ENCODE measurements at regions not wholly inside any gene's neighbourhood (a gene's known extent, or its start where the extent isn't known, plus 50 kb on each side); places are given as distances from the start of the nearest gene placed in this dataset.

DNA sequence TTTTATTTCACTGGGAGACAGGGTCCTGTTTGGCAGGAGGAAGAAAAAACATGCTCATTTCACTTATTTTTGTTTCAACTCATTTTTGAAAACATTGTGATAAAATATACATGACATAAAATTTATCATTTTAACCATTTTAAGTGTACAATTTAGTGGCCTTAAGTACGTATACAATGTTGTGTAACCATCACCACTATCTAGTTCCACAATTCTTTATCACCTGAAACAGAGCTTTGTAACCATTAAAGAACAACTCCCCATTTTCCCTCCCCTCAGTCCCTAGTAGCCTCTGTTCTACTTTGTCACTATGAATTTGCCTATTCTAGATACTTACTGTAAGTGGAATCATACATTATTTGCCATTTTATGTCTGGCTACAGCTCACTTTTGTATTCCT, 143.8 kb downstream of the GPAT3 start:
- TF ChIP-seq, protein P1, sequence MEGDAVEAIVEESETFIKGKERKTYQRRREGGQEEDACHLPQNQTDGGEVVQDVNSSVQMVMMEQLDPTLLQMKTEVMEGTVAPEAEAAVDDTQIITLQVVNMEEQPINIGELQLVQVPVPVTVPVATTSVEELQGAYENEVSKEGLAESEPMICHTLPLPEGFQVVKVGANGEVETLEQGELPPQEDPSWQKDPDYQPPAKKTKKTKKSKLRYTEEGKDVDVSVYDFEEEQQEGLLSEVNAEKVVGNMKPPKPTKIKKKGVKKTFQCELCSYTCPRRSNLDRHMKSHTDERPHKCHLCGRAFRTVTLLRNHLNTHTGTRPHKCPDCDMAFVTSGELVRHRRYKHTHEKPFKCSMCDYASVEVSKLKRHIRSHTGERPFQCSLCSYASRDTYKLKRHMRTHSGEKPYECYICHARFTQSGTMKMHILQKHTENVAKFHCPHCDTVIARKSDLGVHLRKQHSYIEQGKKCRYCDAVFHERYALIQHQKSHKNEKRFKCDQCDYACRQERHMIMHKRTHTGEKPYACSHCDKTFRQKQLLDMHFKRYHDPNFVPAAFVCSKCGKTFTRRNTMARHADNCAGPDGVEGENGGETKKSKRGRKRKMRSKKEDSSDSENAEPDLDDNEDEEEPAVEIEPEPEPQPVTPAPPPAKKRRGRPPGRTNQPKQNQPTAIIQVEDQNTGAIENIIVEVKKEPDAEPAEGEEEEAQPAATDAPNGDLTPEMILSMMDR (IDR thresholded peaks at IDR 0.05; ENCODE audit: insufficient read depth, low read length, poor library complexity, severe bottlenecking) = no peak
- DNase-seq (ENCODE audit: extremely low read depth, insufficient read length) = no peak
- no peak overlapping the region for H3K4me3 ChIP-seq (replicated peaks; ENCODE audit: low read depth, low read length)
- H3K27me3 ChIP-seq (replicated peaks; ENCODE audit: control insufficient read depth, insufficient read depth, low read length) = no peaks in the 10 kb centered on the region; the same call in 1 of the 2 replicates
- H3K36me3 ChIP-seq (ENCODE audit: control insufficient read depth, insufficient read depth, low read length) = no peaks in the 10 kb centered on the region

DNA sequence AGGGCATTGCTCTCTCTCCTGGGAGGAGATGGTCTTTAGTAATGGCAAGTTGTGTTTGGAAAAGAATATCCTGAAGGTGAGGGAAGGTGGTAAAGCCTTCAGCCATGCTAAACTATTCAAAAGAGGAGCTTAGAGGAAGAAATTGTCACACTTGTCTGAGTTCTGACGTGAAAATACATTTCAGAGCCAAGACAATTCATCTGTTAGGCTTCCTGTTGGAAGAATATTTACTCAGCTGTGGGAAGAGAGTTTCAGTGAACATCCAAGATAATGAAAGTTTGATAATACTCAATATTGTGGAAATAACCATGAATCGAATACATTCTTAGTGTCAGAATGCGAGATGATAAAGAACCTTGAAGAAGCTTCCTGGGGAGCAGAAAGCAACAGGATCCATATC, 143.3 kb downstream of the GPAT3 start:
- no peak overlapping the region for H3K4me3 ChIP-seq (replicated peaks; ENCODE audit: low read depth, low read length)
- TF ChIP-seq, protein P1 (IDR thresholded peaks at IDR 0.05; ENCODE audit: insufficient read depth, low read length, poor library complexity, severe bottlenecking) = no peak
- H3K27me3 ChIP-seq (replicated peaks; ENCODE audit: control insufficient read depth, insufficient read depth, low read length) = no peaks in the 10 kb centered on the region; the same call in 1 of the 2 replicates
- no peaks in the 10 kb centered on the region for H3K36me3 ChIP-seq (ENCODE audit: control insufficient read depth, insufficient read depth, low read length)
- DNase-seq (ENCODE audit: extremely low read depth, insufficient read length) = no peak

DNA sequence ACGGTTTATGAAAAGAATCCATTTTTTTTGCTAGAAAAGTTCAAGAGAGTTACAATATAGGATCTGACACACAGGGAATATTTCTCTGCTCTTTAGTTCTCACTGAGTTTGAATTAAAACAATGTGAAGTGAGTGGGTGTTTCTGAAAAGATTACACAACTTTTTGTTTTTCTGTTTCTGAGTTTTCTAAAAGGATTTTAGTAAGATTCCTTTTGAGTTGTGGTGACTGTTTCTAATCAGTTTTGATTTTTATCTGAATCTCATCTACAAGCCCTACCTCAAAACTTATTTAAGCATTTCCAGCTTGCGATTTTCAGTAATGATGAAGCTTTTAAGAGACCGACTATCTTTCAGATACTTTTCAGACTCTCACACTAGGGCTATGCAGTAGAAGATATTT, 141.7 kb downstream of the GPAT3 start:
- DNase-seq (ENCODE audit: extremely low read depth, insufficient read length) = no peak
- no peaks in the 10 kb centered on the region; the same call in 1 of the 2 replicates for H3K27me3 ChIP-seq (replicated peaks; ENCODE audit: control insufficient read depth, insufficient read depth, low read length)
- H3K36me3 ChIP-seq (ENCODE audit: control insufficient read depth, insufficient read depth, low read length) = no peaks in the 10 kb centered on the region
- TF ChIP-seq, protein P1 (IDR thresholded peaks at IDR 0.05; ENCODE audit: insufficient read depth, low read length, poor library complexity, severe bottlenecking) = no peak
- no peak overlapping the region for H3K4me3 ChIP-seq (replicated peaks; ENCODE audit: low read depth, low read length)

DNA sequence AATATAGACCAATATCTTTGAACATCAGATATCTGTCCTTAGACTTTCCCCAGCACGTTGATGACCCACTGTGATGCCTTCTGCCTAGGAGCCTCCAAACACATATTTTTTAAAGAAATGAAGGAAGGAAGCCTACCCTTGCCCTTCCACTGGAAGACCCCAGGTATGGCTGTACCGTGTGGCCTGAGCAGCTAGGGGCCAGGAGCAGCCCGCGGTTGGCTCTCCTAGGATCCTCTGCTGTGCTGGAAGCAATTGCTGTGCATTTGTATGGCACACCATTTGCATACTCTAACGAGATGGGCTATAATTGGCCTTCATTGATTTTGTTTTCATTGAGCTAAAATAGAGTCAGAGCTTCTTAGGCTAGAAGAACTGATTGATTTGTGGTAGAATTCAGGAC, 128.8 kb downstream of the GPAT3 start:
- no peaks in the 10 kb centered on the region for H3K36me3 ChIP-seq (ENCODE audit: control insufficient read depth, insufficient read depth, low read length)
- TF ChIP-seq, protein P1 (IDR thresholded peaks at IDR 0.05; ENCODE audit: insufficient read depth, low read length, poor library complexity, severe bottlenecking) = no peak
- DNase-seq (ENCODE audit: extremely low read depth, insufficient read length) = no peak
- H3K27me3 ChIP-seq (replicated peaks; ENCODE audit: control insufficient read depth, insufficient read depth, low read length) = no peaks in the 10 kb centered on the region; the same call in 1 of the 2 replicates
- no peak overlapping the region for H3K4me3 ChIP-seq (replicated peaks; ENCODE audit: low read depth, low read length)

DNA sequence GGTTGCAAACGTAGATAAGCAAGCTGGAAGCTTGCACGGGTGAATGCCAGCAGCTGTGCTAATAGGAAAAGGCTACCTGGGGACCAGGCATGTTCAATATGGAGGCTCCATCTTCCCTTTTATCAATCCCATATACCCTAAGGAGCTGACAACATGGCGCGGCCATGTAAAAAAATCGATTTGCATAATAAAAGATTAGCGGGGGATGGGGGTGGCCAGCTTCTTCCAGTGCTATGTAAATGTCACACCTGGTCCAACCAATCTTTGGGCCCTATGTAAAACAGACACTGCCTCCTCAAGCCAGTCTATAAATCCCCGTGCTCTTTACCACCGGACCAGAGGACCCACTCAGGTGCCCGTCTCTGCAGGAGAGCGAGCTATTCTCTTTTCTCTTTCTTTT, 128.2 kb downstream of the GPAT3 start:
- no peaks in the 10 kb centered on the region for H3K36me3 ChIP-seq (ENCODE audit: control insufficient read depth, insufficient read depth, low read length)
- TF ChIP-seq, protein P1 (IDR thresholded peaks at IDR 0.05; ENCODE audit: insufficient read depth, low read length, poor library complexity, severe bottlenecking) = no peak
- H3K4me3 ChIP-seq (replicated peaks; ENCODE audit: low read depth, low read length) = no peak overlapping the region
- no peaks in the 10 kb centered on the region; the same call in 1 of the 2 replicates for H3K27me3 ChIP-seq (replicated peaks; ENCODE audit: control insufficient read depth, insufficient read depth, low read length)
- no peak for DNase-seq (ENCODE audit: extremely low read depth, insufficient read length)

DNA sequence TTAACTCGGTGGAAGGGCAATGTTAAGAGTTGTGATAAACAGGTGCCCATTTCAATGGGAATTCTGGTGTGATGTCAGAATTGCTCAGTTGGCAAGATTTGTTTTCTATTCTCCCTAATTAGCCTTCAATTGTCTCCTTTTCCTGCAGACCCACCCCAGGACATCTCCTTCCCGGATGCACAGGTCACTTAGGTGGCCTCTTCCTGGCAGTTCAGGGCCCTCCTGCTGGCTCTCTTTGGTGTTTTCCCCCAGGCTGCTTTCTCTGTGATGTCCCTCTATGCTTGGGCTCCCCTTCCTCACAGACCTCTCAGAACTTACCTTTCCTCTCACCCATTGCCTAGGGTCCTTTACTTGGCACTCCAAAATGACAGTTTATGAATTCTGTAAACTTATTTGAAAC, 126.3 kb downstream of the GPAT3 start:
- DNase-seq (ENCODE audit: extremely low read depth, insufficient read length) = no peak
- Histone ChIP-seq H3K27me3 (replicated peaks; ENCODE audit: control insufficient read depth, insufficient read depth, low read length) (no peaks in the 10 kb centered on the region; the same call in 1 of the 2 replicates), H3K4me3 (replicated peaks; ENCODE audit: low read depth, low read length) (no peak overlapping the region), H3K36me3 (ENCODE audit: control insufficient read depth, insufficient read depth, low read length) (no peaks in the 10 kb centered on the region)
- TF ChIP-seq, protein P1 (IDR thresholded peaks at IDR 0.05; ENCODE audit: insufficient read depth, low read length, poor library complexity, severe bottlenecking) = no peak
